ENCODE measurements at regions not wholly inside any gene's neighbourhood (a gene's known extent, or its start where the extent isn't known, plus 50 kb on each side); places are given as distances from the start of the nearest gene placed in this dataset.

GRCh38 chr5:59943452-59944113 lies 50.1 kb upstream of the PDE4D start:
- TF ChIP-seq ZFX (IDR thresholded peaks at IDR 0.05; ENCODE audit: borderline replicate concordance) (no peak), CTCF (IDR thresholded peaks at IDR 0.05) (no peak)
